H1 (cell line): ENCODE measurements at regions not wholly inside any gene's neighbourhood (a gene's known extent, or its start where the extent isn't known, plus 50 kb on each side); places are given as distances from the start of the nearest gene placed in this dataset.

Source experiments
- ATF2 ChIP-seq: IDR thresholded peaks from 2 replicates; pipeline ENCODE4 v1.6.1; 2012; ENCODE audit warnings: low read length, inconsistent platforms
- CTCF ChIP-seq, 3 experiments: IDR thresholded peaks; 1 replicate in 2 of 3; 2 replicates in 1 of 3; pipeline versions ENCODE4 v1.5.1 to v1.6.1; 2011; ENCODE audit warnings: low read length in 3 of 3, mild to moderate bottlenecking in 3 of 3, inconsistent platforms in 2 of 3, low read depth in 1 of 3, moderate library complexity in 1 of 3; ENCODE audit not compliant: insufficient read depth in 1 of 3; ENCODE audit errors: control extremely low read depth in 1 of 3
- MAFK ChIP-seq: IDR thresholded peaks from 2 replicates; pipeline ENCODE4 v1.6.1; 2012; ENCODE audit warnings: low read depth, mild to moderate bottlenecking, improper control_type of control experiment, low read length
- RFX5 ChIP-seq: IDR thresholded peaks from 2 replicates; pipeline ENCODE4 v1.6.1; 2011; ENCODE audit warnings: low read depth, low read length, improper control_type of control experiment, borderline replicate concordance
- SAP30 ChIP-seq: fragments of 300-600 bp; sonication (generic); IDR thresholded peaks from 2 replicates; pipeline ENCODE4 v1.7.1; 2012; ENCODE audit warnings: low read length, moderate library complexity, mild to moderate bottlenecking, inconsistent platforms; ENCODE audit not compliant: insufficient read depth, insufficient replicate concordance
- TAF1 ChIP-seq: IDR thresholded peaks from 2 replicates; pipeline ENCODE4 v1.6.1; 2011; ENCODE audit warnings: mild to moderate bottlenecking, low read depth, low read length
- TEAD4 ChIP-seq: IDR thresholded peaks from 2 replicates; pipeline ENCODE4 v1.6.1; 2012; ENCODE audit warnings: low read depth, low read length, inconsistent platforms, mixed read lengths

GRCh38 chr2:7292154-7292691, 375.0 kb downstream of the RNF144A start:
- TF ChIP-seq CTCF (IDR thresholded peaks at IDR 0.05; ENCODE audit: control extremely low read depth in 1 of 3, insufficient read depth in 1 of 3, low read depth in 1 of 3, low read length in 3 of 3) (no peak), ATF2 (no peak), MAFK (no peak), SAP30 (no peak), RFX5 (no peak), TAF1 (no peak), TEAD4 (no peak)
